MM.1S (cell line): ENCODE measurements at regions not wholly inside any gene's neighbourhood (a gene's known extent, or its start where the extent isn't known, plus 50 kb on each side); places are given as distances from the start of the nearest gene placed in this dataset.

Source experiments
- CTCF ChIP-seq: fragments of 300-600 bp; sonication (generic); IDR thresholded peaks from 2 replicates; pipeline ENCODE4 v1.5.1; 2016; ENCODE audit warnings: antibody characterized with exemption, low read length, mixed read lengths
- EZH2phosphoT487 ChIP-seq: fragments of 300-600 bp; sonication (generic); IDR thresholded peaks from 2 replicates; pipeline ENCODE4 v1.6.1; 2018; ENCODE audit warnings: antibody characterized with exemption, low read length

- no peak for TF ChIP-seq CTCF
- no peak for TF ChIP-seq EZH2phosphoT487
Observed at GRCh38 chr7:125661006-125661405, 731.4 kb upstream of the POT1 start.
